Endothelial cell of umbilical vein (primary cell): ENCODE measurements at regions not wholly inside any gene's neighbourhood (a gene's known extent, or its start where the extent isn't known, plus 50 kb on each side); places are given as distances from the start of the nearest gene placed in this dataset.

Experiments used
- BruUV-seq: library from RNA; stranded (reverse); fragments of 400-500 nt; replicated peaks from 2 replicates; lab custom pipeline; 2021; lab: Mats Ljungman, UMichigan
- CTCF ChIA-PET: fragments of 300-600, 350-600 bp; sonication (Branson Sonifier 250); formaldehyde crosslinking; loops from one replicate; lab custom pipeline; 2021; ENCODE audit warnings: antibody characterized with exemption, inconsistent platforms; lab: Charles Lee
- POLR2A ChIA-PET: fragments of 300-600, 350-600 bp; sonication (Branson Sonifier 250); formaldehyde crosslinking; loops from one replicate; lab custom pipeline; 2021; ENCODE audit warnings: antibody characterized with exemption, inconsistent platforms; lab: Charles Lee
- DNase-seq: peaks from one replicate; pipeline ENCODE4 v3.0.0-alpha.2; 2011; ENCODE audit warnings: low read depth, low spot score
- FAIRE-seq: peaks from 2 replicates; lab custom pipeline; 2011; peaks lifted over from hg19 to GRCh38; lab: Jason Lieb, UNC
- H2AFZ ChIP-seq: 2 replicates; pipeline ENCODE4 v1.6.0; 2012; ENCODE audit warnings: low read depth, low read length, control low read depth, inconsistent platforms
- H3K27ac ChIP-seq: 2 replicates; pipeline ENCODE4 v1.5.1; 2011; ENCODE audit warnings: low read depth, mild to moderate bottlenecking, control low read depth, low read length, moderate library complexity; ENCODE audit not compliant: insufficient read depth
- H3K27me3 ChIP-seq, 2 experiments: 2 replicates each; pipeline versions ENCODE4 v1.6.0 to v1.6.1; 2011; ENCODE audit warnings: low read length in 2 of 2, mixed read lengths in 1 of 2; ENCODE audit not compliant: control insufficient read depth in 2 of 2, insufficient read depth in 2 of 2
- H3K36me3 ChIP-seq, 2 experiments: 2 replicates in 1 of 2; 3 replicates in 1 of 2; pipeline ENCODE4 v1.5.1; 2011; ENCODE audit warnings: low read length in 2 of 2, mild to moderate bottlenecking in 1 of 2, moderate library complexity in 1 of 2; ENCODE audit not compliant: control insufficient read depth in 2 of 2, insufficient read depth in 2 of 2; ENCODE audit errors: extremely low read depth in 1 of 2
- H3K4me1 ChIP-seq: 3 replicates; pipeline ENCODE4 v1.5.1; 2011; ENCODE audit warnings: mild to moderate bottlenecking, low read length; ENCODE audit not compliant: control insufficient read depth, insufficient read depth; ENCODE audit errors: extremely low read depth
- H3K4me2 ChIP-seq: 2 replicates; pipeline ENCODE4 v1.6.1; 2011; ENCODE audit warnings: low read length, control low read depth, mixed read lengths; ENCODE audit not compliant: insufficient read depth
- H3K4me3 ChIP-seq, 3 experiments: fragments of 200-600 bp in 1 of 3; sonication (generic), shearing (Covaris generic) in 1 of 3; replicated peaks in 1 of 3; 2 replicates each; pipeline ENCODE4 v1.5.1; 2011 to 2016; ENCODE audit warnings: control low read depth in 3 of 3, low read length in 3 of 3, mild to moderate bottlenecking in 2 of 3, inconsistent platforms in 1 of 3, low read depth in 1 of 3, moderate library complexity in 1 of 3; ENCODE audit not compliant: insufficient read depth in 1 of 3
- H3K79me2 ChIP-seq: 2 replicates; pipeline ENCODE4 v1.6.0; 2012; ENCODE audit warnings: low read length, inconsistent platforms; ENCODE audit not compliant: control insufficient read depth, insufficient read depth
- H3K9ac ChIP-seq: replicated peaks from 2 replicates; pipeline ENCODE3; 2011; ENCODE audit warnings: low read length, control low read depth; ENCODE audit not compliant: insufficient read depth; ENCODE audit errors: extremely low read depth
- H3K9me1 ChIP-seq: replicated peaks from 3 replicates; pipeline ENCODE4 v1.6.0; 2011; ENCODE audit warnings: mild to moderate bottlenecking, low read length; ENCODE audit not compliant: control insufficient read depth, insufficient read depth; ENCODE audit errors: extremely low read depth
- H3K9me3 ChIP-seq: replicated peaks from 2 replicates; pipeline ENCODE4 v1.5.1; 2012; ENCODE audit warnings: low read length, inconsistent platforms; ENCODE audit not compliant: control insufficient read depth, insufficient read depth
- H4K20me1 ChIP-seq: replicated peaks from 2 replicates; pipeline ENCODE3; 2011; ENCODE audit warnings: mild to moderate bottlenecking, low read length; ENCODE audit not compliant: control insufficient read depth, insufficient read depth; ENCODE audit errors: extremely low read depth
- EZH2 ChIP-seq: IDR thresholded peaks from 2 replicates; pipeline ENCODE4 v1.6.1; 2012; ENCODE audit warnings: borderline replicate concordance, low read depth, mild to moderate bottlenecking, moderate library complexity, low read length, inconsistent platforms; ENCODE audit not compliant: severe bottlenecking
- FOS ChIP-seq: IDR thresholded peaks from 2 replicates; pipeline ENCODE4 v1.6.1; 2011; ENCODE audit warnings: mild to moderate bottlenecking, low read length, moderate library complexity, borderline replicate concordance; ENCODE audit not compliant: insufficient read depth
- GATA2 ChIP-seq: IDR thresholded peaks from 2 replicates; pipeline ENCODE4 v1.7.0; 2011; ENCODE audit warnings: low read depth, mild to moderate bottlenecking, moderate library complexity, mixed read lengths, low read length; ENCODE audit not compliant: insufficient read length, insufficient read depth
- JUN ChIP-seq: IDR thresholded peaks from 2 replicates; pipeline ENCODE4 v1.6.1; 2011; ENCODE audit warnings: borderline replicate concordance, low read depth; ENCODE audit not compliant: insufficient read length, insufficient read depth
- MYC ChIP-seq: IDR thresholded peaks from one replicate; pipeline ENCODE4 v1.6.1; 2011; ENCODE audit warnings: mild to moderate bottlenecking, low read depth, low read length
- POLR2A ChIP-seq: IDR thresholded peaks from 2 replicates; pipeline ENCODE4 v1.6.1; 2012; ENCODE audit warnings: low read depth, mild to moderate bottlenecking, control low read depth, low read length
- POLR2AphosphoS5 ChIP-seq: IDR thresholded peaks from 2 replicates; pipeline ENCODE4 v1.6.1; 2012; ENCODE audit warnings: low read depth, mild to moderate bottlenecking, control low read depth, low read length, moderate library complexity; ENCODE audit not compliant: insufficient read depth
- dilution Hi-C: fragments of 300-500 bp; cut with MboI; formaldehyde crosslinking; loops from one replicate; pipeline ENCODE4 v1.15.0; 2019; ENCODE audit warnings: low sequenced_read_pairs; ENCODE audit not compliant: extremely low pct_ligation_motif_present
- intact Hi-C: fragments of 100-400 bp; cut with micrococcal nuclease; formaldehyde crosslinking; loops from one replicate; pipeline ENCODE4 v1.10.0; 2022
- TF ChIP-seq, protein P1 (sequence below): IDR thresholded peaks from 2 replicates; pipeline ENCODE4 v1.6.1; 2011; ENCODE audit not compliant: insufficient read depth, insufficient read length
- TF ChIP-seq, protein P2 (sequence below), 2 donors: IDR thresholded peaks; 1 replicate in 1 of 2; 2 replicates in 1 of 2; pipeline ENCODE4 v1.5.1; 2011; ENCODE audit warnings: low read length in 2 of 2, mild to moderate bottlenecking in 2 of 2, moderate library complexity in 2 of 2, control low read depth in 1 of 2, inconsistent platforms in 1 of 2, low read depth in 1 of 2; ENCODE audit not compliant: insufficient read depth in 1 of 2; ENCODE audit errors: extremely low read depth in 1 of 2

DNA sequence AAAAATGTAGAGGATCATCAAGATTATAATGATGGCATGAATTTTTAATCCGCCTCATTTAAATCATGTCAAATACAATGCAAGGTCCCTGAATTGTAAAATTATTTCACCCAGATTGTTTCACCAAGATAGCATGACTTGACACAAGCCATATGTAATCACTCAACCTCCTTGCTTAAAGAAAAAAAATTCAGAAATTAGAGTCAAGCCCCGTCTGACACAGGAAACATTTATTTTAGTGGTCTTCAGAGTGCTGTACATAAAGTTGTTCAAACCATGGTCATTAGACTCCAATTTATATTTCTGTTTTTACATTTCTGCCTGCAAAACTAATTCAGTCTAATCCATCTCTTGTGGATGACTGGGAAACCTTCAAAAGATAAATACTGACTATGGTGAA is 200.2 kb downstream of the CBLN4 start:
- Histone ChIP-seq H3K79me2 (no peaks in the 10 kb centered on the region), H2AFZ (no peak overlapping the region), H3K9ac (no peak overlapping the region), H3K27ac (no peak overlapping the region), H3K27me3 (no peaks in the 10 kb centered on the region), H3K36me3 (no peaks in the 10 kb centered on the region), H3K4me1 (no peaks in the 10 kb centered on the region), H3K9me3 (peaks cover 2% of the 10 kb centered on the region), H3K4me2 (no peak overlapping the region), H3K9me1 (no peaks in the 10 kb centered on the region), H4K20me1 (no peaks in the 10 kb centered on the region), H3K4me3 (no peak overlapping the region)
- POLR2A ChIA-PET = no interaction called here
- CTCF ChIA-PET = no interaction called here
- no peak for FAIRE-seq
- no peak for TF ChIP-seq POLR2A
- TF ChIP-seq, protein P1, sequence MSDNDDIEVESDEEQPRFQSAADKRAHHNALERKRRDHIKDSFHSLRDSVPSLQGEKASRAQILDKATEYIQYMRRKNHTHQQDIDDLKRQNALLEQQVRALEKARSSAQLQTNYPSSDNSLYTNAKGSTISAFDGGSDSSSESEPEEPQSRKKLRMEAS = no peak
- no peak for TF ChIP-seq MYC
- no peak for TF ChIP-seq JUN
- TF ChIP-seq, protein P2, sequence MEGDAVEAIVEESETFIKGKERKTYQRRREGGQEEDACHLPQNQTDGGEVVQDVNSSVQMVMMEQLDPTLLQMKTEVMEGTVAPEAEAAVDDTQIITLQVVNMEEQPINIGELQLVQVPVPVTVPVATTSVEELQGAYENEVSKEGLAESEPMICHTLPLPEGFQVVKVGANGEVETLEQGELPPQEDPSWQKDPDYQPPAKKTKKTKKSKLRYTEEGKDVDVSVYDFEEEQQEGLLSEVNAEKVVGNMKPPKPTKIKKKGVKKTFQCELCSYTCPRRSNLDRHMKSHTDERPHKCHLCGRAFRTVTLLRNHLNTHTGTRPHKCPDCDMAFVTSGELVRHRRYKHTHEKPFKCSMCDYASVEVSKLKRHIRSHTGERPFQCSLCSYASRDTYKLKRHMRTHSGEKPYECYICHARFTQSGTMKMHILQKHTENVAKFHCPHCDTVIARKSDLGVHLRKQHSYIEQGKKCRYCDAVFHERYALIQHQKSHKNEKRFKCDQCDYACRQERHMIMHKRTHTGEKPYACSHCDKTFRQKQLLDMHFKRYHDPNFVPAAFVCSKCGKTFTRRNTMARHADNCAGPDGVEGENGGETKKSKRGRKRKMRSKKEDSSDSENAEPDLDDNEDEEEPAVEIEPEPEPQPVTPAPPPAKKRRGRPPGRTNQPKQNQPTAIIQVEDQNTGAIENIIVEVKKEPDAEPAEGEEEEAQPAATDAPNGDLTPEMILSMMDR (IDR thresholded peaks at IDR 0.05; ENCODE audit: extremely low read depth in 1 of 2, insufficient read depth in 1 of 2, low read depth in 1 of 2, low read length in 2 of 2) = no peak
- TF ChIP-seq GATA2 = no peak
- no peak for TF ChIP-seq FOS
- TF ChIP-seq POLR2AphosphoS5 = no peak
- TF ChIP-seq EZH2 = no peak
- no TSS peak for BruUV-seq
- no peak for DNase-seq
- intact Hi-C loops = no loop called here
- dilution Hi-C loops = no loop called here
